22Rv1 (cell line): ENCODE measurements at regions not wholly inside any gene's neighbourhood (a gene's known extent, or its start where the extent isn't known, plus 50 kb on each side); places are given as distances from the start of the nearest gene placed in this dataset.

Experiments
- H3K27ac ChIP-seq: fragments of 450-650 bp; 2 replicates; pipeline ENCODE4 v1.5.1; 2017
- ZFX ChIP-seq: fragments of 450-650 bp; IDR thresholded peaks from 2 replicates; pipeline ENCODE4 v1.6.1; 2017; ENCODE audit warnings: antibody characterized with exemption, borderline replicate concordance
- TF ChIP-seq, protein P1 (sequence below): fragments of 450-650 bp; IDR thresholded peaks from 2 replicates; pipeline ENCODE4 v1.5.1; 2017; ENCODE audit warnings: mild to moderate bottlenecking

GRCh38 chr20:48208176-48208575, 422.9 kb upstream of the SULF2 start:
- TF ChIP-seq, protein P1, sequence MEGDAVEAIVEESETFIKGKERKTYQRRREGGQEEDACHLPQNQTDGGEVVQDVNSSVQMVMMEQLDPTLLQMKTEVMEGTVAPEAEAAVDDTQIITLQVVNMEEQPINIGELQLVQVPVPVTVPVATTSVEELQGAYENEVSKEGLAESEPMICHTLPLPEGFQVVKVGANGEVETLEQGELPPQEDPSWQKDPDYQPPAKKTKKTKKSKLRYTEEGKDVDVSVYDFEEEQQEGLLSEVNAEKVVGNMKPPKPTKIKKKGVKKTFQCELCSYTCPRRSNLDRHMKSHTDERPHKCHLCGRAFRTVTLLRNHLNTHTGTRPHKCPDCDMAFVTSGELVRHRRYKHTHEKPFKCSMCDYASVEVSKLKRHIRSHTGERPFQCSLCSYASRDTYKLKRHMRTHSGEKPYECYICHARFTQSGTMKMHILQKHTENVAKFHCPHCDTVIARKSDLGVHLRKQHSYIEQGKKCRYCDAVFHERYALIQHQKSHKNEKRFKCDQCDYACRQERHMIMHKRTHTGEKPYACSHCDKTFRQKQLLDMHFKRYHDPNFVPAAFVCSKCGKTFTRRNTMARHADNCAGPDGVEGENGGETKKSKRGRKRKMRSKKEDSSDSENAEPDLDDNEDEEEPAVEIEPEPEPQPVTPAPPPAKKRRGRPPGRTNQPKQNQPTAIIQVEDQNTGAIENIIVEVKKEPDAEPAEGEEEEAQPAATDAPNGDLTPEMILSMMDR, result no peak
- TF ChIP-seq ZFX, result no peak
- no peak overlapping the region for H3K27ac ChIP-seq

- TF ChIP-seq, protein P1, result no peak
- TF ChIP-seq ZFX, result no peak
- H3K27ac ChIP-seq, result no peak overlapping the region
These were observed 422.2 kb upstream of the SULF2 start for GRCh38 chr20:48207505-48207904.

GRCh38 chr20:48205786-48206185, 420.5 kb upstream of the SULF2 start:
- no peak overlapping the region for H3K27ac ChIP-seq
- TF ChIP-seq, protein P1, result no peak

DNA sequence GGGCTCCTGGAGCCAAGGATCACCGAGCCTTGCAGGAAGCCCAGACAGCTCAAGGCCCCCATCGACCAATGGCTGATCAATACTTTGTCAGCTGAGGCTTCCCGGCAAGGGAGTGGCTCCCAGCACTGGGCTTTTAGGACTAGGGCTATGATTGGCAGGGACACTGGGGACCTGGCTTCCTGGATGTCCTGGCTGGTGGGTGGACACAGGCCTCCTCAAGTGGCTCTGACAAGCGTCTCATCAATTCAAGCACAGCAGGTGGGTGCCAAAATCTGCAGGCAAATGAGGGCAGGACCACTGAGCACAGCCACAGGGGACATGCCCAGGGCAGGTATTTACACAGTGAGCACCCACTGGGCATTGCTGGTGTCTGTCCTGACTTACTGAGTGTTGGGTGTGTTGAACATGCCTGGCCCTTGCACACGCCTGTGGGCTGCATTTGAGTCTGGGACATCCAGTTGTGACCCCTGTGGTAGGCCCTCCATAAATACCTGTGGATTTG, 420.1 kb upstream of the SULF2 start:
- TF ChIP-seq, protein P1, result no peak
- TF ChIP-seq ZFX, result no peak
- H3K27ac ChIP-seq, result no peak overlapping the region

DNA sequence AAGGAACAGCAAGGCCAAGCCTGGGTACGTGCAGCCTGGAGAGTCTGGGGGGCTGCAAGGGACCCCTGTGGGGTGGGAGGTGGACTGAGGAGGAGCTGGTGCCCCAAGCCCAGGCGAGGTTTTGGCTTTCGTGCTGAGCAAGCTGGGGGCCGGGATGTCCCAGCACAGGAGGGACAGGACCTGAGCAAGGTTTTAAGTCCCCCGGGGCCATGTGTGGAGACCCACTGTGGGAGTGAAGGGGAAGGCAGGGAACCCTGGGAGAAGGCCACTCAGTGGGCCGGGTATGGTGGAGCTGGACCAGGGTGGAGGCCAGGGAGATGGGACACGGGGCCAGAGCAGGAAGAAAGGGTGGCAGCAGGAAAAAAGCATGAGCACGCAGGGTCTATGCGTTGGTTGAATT, 419.2 kb upstream of the SULF2 start:
- TF ChIP-seq, protein P1, result no peak
- TF ChIP-seq ZFX, result no peak
- no peak overlapping the region for H3K27ac ChIP-seq

GRCh38 chr20:48203252-48203651, 418.0 kb upstream of the SULF2 start:
- H3K27ac ChIP-seq, result no peak overlapping the region
- no peak for TF ChIP-seq ZFX

- no peak overlapping the region for H3K27ac ChIP-seq
- no peak for TF ChIP-seq ZFX
- TF ChIP-seq, protein P1, result no peak
These were observed 417.2 kb upstream of the SULF2 start for GRCh38 chr20:48202334-48203113.
